Transverse colon (tissue), 4 donors: ENCODE measurements at regions not wholly inside any gene's neighbourhood (a gene's known extent, or its start where the extent isn't known, plus 50 kb on each side); places are given as distances from the start of the nearest gene placed in this dataset.

Source experiments
- POLR2A ChIP-seq: fragments of 450-650 bp; IDR thresholded peaks from one replicate; pipeline ENCODE4 v1.6.1; 2016; ENCODE audit warnings: antibody characterized with exemption, mild to moderate bottlenecking, moderate library complexity
- POLR2AphosphoS5 ChIP-seq, 3 donors: sonication (generic); formaldehyde crosslinking; IDR thresholded peaks; one replicate each; pipeline ENCODE4 v1.6.1; 2016; ENCODE audit warnings: antibody characterized with exemption in 3 of 3
- TF ChIP-seq, protein P1 (sequence below), 5 experiments: fragments of 200-600 bp in 3 of 5; fragments of 450-650 bp in 2 of 5; sonication (generic) in 3 of 5; IDR thresholded peaks; 1 replicate in 2 of 5; 2 replicates in 3 of 5; pipeline ENCODE4 v1.5.1; 2016 to 2017; ENCODE audit warnings: antibody characterized with exemption in 5 of 5, inconsistent platforms in 3 of 5, mild to moderate bottlenecking in 2 of 5, moderate library complexity in 1 of 5

DNA sequence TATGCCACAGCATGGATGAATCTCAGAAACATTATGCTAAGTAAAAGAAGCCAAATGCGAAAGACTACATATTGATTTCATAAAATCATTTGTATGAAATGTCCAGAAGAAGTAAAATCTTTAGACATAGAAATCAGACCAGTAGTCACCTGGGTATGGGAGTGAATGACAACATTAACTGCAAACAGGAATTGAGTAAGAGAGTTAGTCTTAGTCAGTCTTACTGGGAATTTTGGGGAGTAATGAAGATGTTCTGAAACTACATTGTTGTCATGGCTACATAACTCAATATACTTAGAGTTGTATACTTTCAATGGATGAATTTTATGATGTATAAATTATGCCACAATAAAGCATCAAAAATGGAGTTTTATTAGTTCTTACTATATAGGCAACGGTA lies 107.8 kb upstream of the CHORDC1 start:
- TF ChIP-seq, protein P1, sequence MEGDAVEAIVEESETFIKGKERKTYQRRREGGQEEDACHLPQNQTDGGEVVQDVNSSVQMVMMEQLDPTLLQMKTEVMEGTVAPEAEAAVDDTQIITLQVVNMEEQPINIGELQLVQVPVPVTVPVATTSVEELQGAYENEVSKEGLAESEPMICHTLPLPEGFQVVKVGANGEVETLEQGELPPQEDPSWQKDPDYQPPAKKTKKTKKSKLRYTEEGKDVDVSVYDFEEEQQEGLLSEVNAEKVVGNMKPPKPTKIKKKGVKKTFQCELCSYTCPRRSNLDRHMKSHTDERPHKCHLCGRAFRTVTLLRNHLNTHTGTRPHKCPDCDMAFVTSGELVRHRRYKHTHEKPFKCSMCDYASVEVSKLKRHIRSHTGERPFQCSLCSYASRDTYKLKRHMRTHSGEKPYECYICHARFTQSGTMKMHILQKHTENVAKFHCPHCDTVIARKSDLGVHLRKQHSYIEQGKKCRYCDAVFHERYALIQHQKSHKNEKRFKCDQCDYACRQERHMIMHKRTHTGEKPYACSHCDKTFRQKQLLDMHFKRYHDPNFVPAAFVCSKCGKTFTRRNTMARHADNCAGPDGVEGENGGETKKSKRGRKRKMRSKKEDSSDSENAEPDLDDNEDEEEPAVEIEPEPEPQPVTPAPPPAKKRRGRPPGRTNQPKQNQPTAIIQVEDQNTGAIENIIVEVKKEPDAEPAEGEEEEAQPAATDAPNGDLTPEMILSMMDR (IDR thresholded peaks at IDR 0.05): no peak
- TF ChIP-seq POLR2AphosphoS5 (IDR thresholded peaks at IDR 0.05) (no peak), POLR2A (no peak)
